ENCODE measurements at regions not wholly inside any gene's neighbourhood (a gene's known extent, or its start where the extent isn't known, plus 50 kb on each side); places are given as distances from the start of the nearest gene placed in this dataset.

- H3K4me3 ChIP-seq (replicated peaks in 1 of 3; ENCODE audit: insufficient read depth in 1 of 3, low read depth in 2 of 3, low read length in 3 of 3), result no peak overlapping the region
- in situ Hi-C loops (cut with HindIII; ENCODE audit: extremely low pct_ligation_motif_present, low pct_unique_long_range_greater_than_20kb), result no loop called here
- H3K9ac ChIP-seq (ENCODE audit: insufficient read depth, low read depth, low read length), result no peak overlapping the region
- no peaks in the 10 kb centered on the region for H3K4me1 ChIP-seq (ENCODE audit: insufficient read depth, low read length)
- no peak overlapping the region for H3K27ac ChIP-seq (ENCODE audit: extremely low read length, insufficient read depth, low read length)
- H3K36me3 ChIP-seq (replicated peaks in 1 of 2; ENCODE audit: control insufficient read depth in 1 of 2, insufficient read depth in 2 of 2, low read length in 2 of 2), result no peaks in the 10 kb centered on the region
- ATAC-seq (no peak), DNase-seq (ENCODE audit: low spot score) (no peak), FAIRE-seq (no peak)
- no peaks in the 10 kb centered on the region for H3K79me2 ChIP-seq (ENCODE audit: insufficient read depth, low read length)
- CTCF ChIA-PET (ENCODE audit: low intra/inter-chr PET ratio, low total read pairs), result no interaction called here
- no peak for TF ChIP-seq FOXK2 (IDR thresholded peaks at IDR 0.05)
- no peak for TF ChIP-seq ATF5 (CRISPR knock-in tag; IDR thresholded peaks at IDR 0.05; ENCODE audit: low read depth)
- TF ChIP-seq ZBTB34 (CRISPR knock-in tag; IDR thresholded peaks at IDR 0.05), result no peak
- no peak for TF ChIP-seq GATAD2A (CRISPR knock-in tag; IDR thresholded peaks at IDR 0.05)
- no peak for TF ChIP-seq JDP2 (CRISPR knock-in tag; IDR thresholded peaks at IDR 0.05; ENCODE audit: borderline replicate concordance)
- TF ChIP-seq REST (IDR thresholded peaks at IDR 0.05; ENCODE audit: borderline replicate concordance in 1 of 2, low read depth in 1 of 2, low read length in 2 of 2), result no peak
- no TSS peak for BruUV-seq (replicated peaks)
- POLR2A ChIA-PET, result no interaction called here
- no peaks in the 10 kb centered on the region for H3K27me3 ChIP-seq (ENCODE audit: control insufficient read depth in 1 of 2, insufficient read depth in 2 of 2, low read length in 2 of 2)
- intact Hi-C loops (cut with micrococcal nuclease; ENCODE audit: unreplicated experiment), result no loop called here
- H2AFZ ChIP-seq (ENCODE audit: low read length), result no peak overlapping the region
- 3% methylated on average over 2 of the region's 2 CpGs for WGBS (ENCODE audit: low lambda C conversion rate)
- no peaks in the 10 kb centered on the region for H4K20me1 ChIP-seq (ENCODE audit: insufficient read depth, low read length)
- H3K4me2 ChIP-seq (ENCODE audit: low read depth, low read length), result no peak overlapping the region
- H3K9me3 ChIP-seq (ENCODE audit: low read length), result peaks cover 58% of the 10 kb centered on the region
Observed at GRCh38 chr15:94546808-94547207, 315.4 kb downstream of the MCTP2 start.
